GM18507 (cell line): ENCODE measurements at regions not wholly inside any gene's neighbourhood (a gene's known extent, or its start where the extent isn't known, plus 50 kb on each side); places are given as distances from the start of the nearest gene placed in this dataset.
A peak's percentile ranks its signal among the peaks of the same experiment; 100 is the strongest.

ENCODE experiments used
- DNase-seq: peaks from one replicate; pipeline ENCODE4 v3.0.0; 2011; ENCODE audit warnings: low read depth; ENCODE audit not compliant: insufficient read length; ENCODE audit errors: extremely low spot score
- FAIRE-seq: peaks from 2 replicates; lab custom pipeline; 2011; peaks lifted over from hg19 to GRCh38; lab: Jason Lieb, UNC

- DNase-seq (no peak), FAIRE-seq (no peak)
Observed at GRCh38 chr1:109827986-109828385, 64.3 kb upstream of the EPS8L3 start.

GRCh38 chr1:109827466-109827865, 63.7 kb upstream of the EPS8L3 start:
- FAIRE-seq (no peak), DNase-seq (no peak)

GRCh38 chr1:109826930-109827349, 63.2 kb upstream of the EPS8L3 start:
- DNase-seq (no peak), FAIRE-seq (no peak)

- FAIRE-seq (no peak), DNase-seq (no peak)
Observed at GRCh38 chr1:109826446-109826845, 62.7 kb upstream of the EPS8L3 start.

- no peak for FAIRE-seq
- DNase-seq = no peak
Observed at GRCh38 chr1:109824349-109825115, 60.8 kb upstream of the EPS8L3 start.

GRCh38 chr1:109823543-109824348, 60.0 kb upstream of the EPS8L3 start:
- no peak for FAIRE-seq
- DNase-seq = no peak

GRCh38 chr1:109822749-109823542, 59.2 kb upstream of the EPS8L3 start:
- no peak for FAIRE-seq

GRCh38 chr1:109821831-109822745, 58.4 kb upstream of the EPS8L3 start:
- FAIRE-seq (no peak), DNase-seq (no peak)

More at GRCh38 chr1:109822749-109823542, 59.2 kb upstream of the EPS8L3 start:
- no peak for DNase-seq

- FAIRE-seq (no peak), DNase-seq (no peak)
Observed at GRCh38 chr1:109821221-109821669, 57.5 kb upstream of the EPS8L3 start.

GRCh38 chr1:109819906-109820305, 56.2 kb upstream of the EPS8L3 start:
- FAIRE-seq = no peak
- no peak for DNase-seq

- FAIRE-seq = no peak
- DNase-seq = no peak
Observed at GRCh38 chr1:109818988-109819764, 55.5 kb upstream of the EPS8L3 start.

GRCh38 chr1:109818271-109818987, 54.7 kb upstream of the EPS8L3 start:
- FAIRE-seq (no peak), DNase-seq (no peak)

GRCh38 chr1:109817881-109818270, 54.2 kb upstream of the EPS8L3 start:
- FAIRE-seq (no peak), DNase-seq (no peak)

- DNase-seq = no peak
- no peak for FAIRE-seq
Observed at GRCh38 chr1:109816975-109817535, 53.3 kb upstream of the EPS8L3 start.

GRCh38 chr1:109816175-109816811, 52.6 kb upstream of the EPS8L3 start:
- peak; percentile 80 for FAIRE-seq
- peak; percentile 51 for DNase-seq

- FAIRE-seq = no peak
- no peak for DNase-seq
Observed at GRCh38 chr1:109815809-109816174, 52.1 kb upstream of the EPS8L3 start.
